ENCODE measurements at regions not wholly inside any gene's neighbourhood (a gene's known extent, or its start where the extent isn't known, plus 50 kb on each side); places are given as distances from the start of the nearest gene placed in this dataset.

DNA sequence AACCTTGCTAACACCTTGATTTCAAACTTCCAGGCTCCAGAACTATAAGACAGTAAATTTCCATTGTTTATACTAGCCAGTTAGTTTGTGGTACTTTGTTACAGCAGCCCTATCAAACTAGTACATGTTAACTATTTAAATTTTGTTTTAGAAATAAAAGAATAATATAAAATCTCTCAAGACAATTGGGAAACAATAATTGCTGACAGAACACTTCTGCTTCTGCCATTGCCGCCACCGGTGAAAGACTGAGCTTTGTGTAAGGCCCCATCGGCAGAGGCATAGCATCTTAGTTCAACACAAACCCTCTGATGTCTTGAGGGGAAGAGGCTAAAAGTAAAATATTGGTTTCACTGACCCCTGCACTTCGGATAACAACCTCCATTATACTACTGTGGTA, 1607.1 kb upstream of the SEL1L start:
- WGBS, 4 donors, result 79 to 85% (median 81%) methylated on average over 4 of the region's 4 CpGs
- no peak overlapping the region for H3K27ac ChIP-seq
- no peaks in the 10 kb centered on the region for H3K27me3 ChIP-seq
- intact Hi-C loops (cut with DNase I), result no loop called here
- no peaks in the 10 kb centered on the region for H3K4me1 ChIP-seq (replicated peaks in 1 of 2)
- H3K9me3 ChIP-seq (replicated peaks in 1 of 3), result no peaks in the 10 kb centered on the region
- no peak for DNase-seq
- TF ChIP-seq, protein P1, sequence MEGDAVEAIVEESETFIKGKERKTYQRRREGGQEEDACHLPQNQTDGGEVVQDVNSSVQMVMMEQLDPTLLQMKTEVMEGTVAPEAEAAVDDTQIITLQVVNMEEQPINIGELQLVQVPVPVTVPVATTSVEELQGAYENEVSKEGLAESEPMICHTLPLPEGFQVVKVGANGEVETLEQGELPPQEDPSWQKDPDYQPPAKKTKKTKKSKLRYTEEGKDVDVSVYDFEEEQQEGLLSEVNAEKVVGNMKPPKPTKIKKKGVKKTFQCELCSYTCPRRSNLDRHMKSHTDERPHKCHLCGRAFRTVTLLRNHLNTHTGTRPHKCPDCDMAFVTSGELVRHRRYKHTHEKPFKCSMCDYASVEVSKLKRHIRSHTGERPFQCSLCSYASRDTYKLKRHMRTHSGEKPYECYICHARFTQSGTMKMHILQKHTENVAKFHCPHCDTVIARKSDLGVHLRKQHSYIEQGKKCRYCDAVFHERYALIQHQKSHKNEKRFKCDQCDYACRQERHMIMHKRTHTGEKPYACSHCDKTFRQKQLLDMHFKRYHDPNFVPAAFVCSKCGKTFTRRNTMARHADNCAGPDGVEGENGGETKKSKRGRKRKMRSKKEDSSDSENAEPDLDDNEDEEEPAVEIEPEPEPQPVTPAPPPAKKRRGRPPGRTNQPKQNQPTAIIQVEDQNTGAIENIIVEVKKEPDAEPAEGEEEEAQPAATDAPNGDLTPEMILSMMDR (IDR thresholded peaks at IDR 0.05), result no peak
- no peak for TF ChIP-seq POLR2A (IDR thresholded peaks at IDR 0.05)
- H3K4me3 ChIP-seq, result no peak overlapping the region
- H3K36me3 ChIP-seq (replicated peaks in 1 of 2), result no peaks in the 10 kb centered on the region

DNA sequence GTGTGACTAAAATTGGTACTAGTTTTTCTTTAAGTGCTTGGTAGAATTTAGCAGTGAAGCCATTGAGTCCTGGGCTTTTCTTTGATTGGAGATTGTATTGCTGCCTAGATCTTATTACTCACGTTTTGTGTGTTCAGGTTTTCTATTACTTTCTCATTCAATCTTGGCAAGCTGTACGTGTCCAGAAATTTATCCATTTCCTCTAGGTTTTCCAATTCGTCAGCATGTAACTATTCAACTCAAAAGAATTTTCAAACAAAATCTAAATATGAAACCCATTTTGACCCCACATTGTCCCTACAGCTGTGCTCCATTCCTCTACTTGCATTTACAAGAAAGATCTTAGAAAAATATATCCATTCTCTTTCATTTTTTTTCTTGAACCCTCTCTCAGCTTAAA, 1613.4 kb upstream of the SEL1L start:
- TF ChIP-seq, protein P1 (IDR thresholded peaks at IDR 0.05), result no peak
- TF ChIP-seq POLR2A (IDR thresholded peaks at IDR 0.05), result no peak
- no peaks in the 10 kb centered on the region for H3K9me3 ChIP-seq (replicated peaks in 1 of 3)
- intact Hi-C loops (cut with DNase I), result no loop called here
- DNase-seq, result no peak
- H3K4me1 ChIP-seq (replicated peaks in 1 of 2), result no peaks in the 10 kb centered on the region
- H3K4me3 ChIP-seq, result no peak overlapping the region
- H3K27me3 ChIP-seq, result no peaks in the 10 kb centered on the region
- WGBS, 4 donors, result 69 to 70% (median 69%) methylated on average over 3 of the region's 3 CpGs
- no peaks in the 10 kb centered on the region for H3K36me3 ChIP-seq (replicated peaks in 1 of 2)
- H3K27ac ChIP-seq, result no peak overlapping the region

DNA sequence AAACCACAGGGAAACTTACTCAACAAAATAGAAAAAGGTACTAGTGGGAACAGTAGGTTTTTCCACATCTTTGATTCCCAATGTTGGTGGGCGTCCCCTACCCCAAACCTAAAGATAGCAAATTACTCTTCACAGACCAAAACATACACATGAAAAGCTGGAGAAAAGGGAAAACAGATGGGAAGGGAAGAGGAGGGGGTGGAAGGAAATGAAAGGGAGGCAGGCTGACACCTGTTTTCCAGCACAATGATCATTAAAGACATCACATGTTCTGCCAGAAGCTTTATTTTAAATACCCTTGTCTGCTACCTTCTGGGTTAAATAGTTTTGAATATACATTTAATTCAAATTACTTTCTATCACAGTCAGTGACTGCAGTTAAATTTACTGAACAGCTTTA, 1617.9 kb upstream of the SEL1L start:
- H3K36me3 ChIP-seq (replicated peaks in 1 of 2), result no peaks in the 10 kb centered on the region
- intact Hi-C loops (cut with DNase I), result no loop called here
- no peaks in the 10 kb centered on the region for H3K9me3 ChIP-seq (replicated peaks in 1 of 3)
- H3K27ac ChIP-seq, result no peak overlapping the region
- H3K4me1 ChIP-seq (replicated peaks in 1 of 2), result no peaks in the 10 kb centered on the region
- H3K4me3 ChIP-seq, result no peak overlapping the region
- TF ChIP-seq POLR2A (IDR thresholded peaks at IDR 0.05), result no peak
- TF ChIP-seq, protein P1 (IDR thresholded peaks at IDR 0.05), result no peak
- no peaks in the 10 kb centered on the region for H3K27me3 ChIP-seq
- WGBS, 4 donors, result 54 to 80% (median 61%) methylated on average over 1 of the region's 1 CpG
- DNase-seq, result no peak

GRCh38 chr14:83153081-83153480, 1619.4 kb upstream of the SEL1L start:
- H3K4me1 ChIP-seq (replicated peaks in 1 of 2), result no peaks in the 10 kb centered on the region
- TF ChIP-seq, protein P1 (IDR thresholded peaks at IDR 0.05), result no peak
- no peak for TF ChIP-seq POLR2A (IDR thresholded peaks at IDR 0.05)
- WGBS, 4 donors, result 51 to 63% (median 57%) methylated on average over 1 of the region's 1 CpG
- no peaks in the 10 kb centered on the region for H3K27me3 ChIP-seq
- no peak for DNase-seq
- H3K36me3 ChIP-seq (replicated peaks in 1 of 2), result no peaks in the 10 kb centered on the region
- no peak overlapping the region for H3K27ac ChIP-seq
- H3K4me3 ChIP-seq, result no peak overlapping the region
- intact Hi-C loops (cut with DNase I), result no loop called here
- H3K9me3 ChIP-seq (replicated peaks in 1 of 3), result no peaks in the 10 kb centered on the region
